OCI-LY7 (cell line): ENCODE measurements at regions not wholly inside any gene's neighbourhood (a gene's known extent, or its start where the extent isn't known, plus 50 kb on each side); places are given as distances from the start of the nearest gene placed in this dataset.

Experiments used
- BruUV-seq: library from RNA; stranded (reverse); fragments of 400-500 nt; replicated peaks from 2 replicates; lab custom pipeline; 2021; lab: Mats Ljungman, UMichigan
- CTCF ChIA-PET: fragments of 300-600 bp; sonication (Branson Sonifier 250); formaldehyde crosslinking; loops from one replicate; lab custom pipeline; 2022; ENCODE audit warnings: antibody characterized with exemption; ENCODE audit not compliant: unreplicated experiment; lab: Charles Lee
- POLR2A ChIA-PET: fragments of 300-600 bp; sonication (Branson Sonifier 250); formaldehyde crosslinking; loops from one replicate; lab custom pipeline; 2022; ENCODE audit warnings: antibody characterized with exemption; lab: Charles Lee
- DNase-seq: peaks from one replicate; pipeline ENCODE4 v3.0.0-alpha.2; 2015; ENCODE audit warnings: low spot score
- H2AFZ ChIP-seq: fragments of 200-600 bp; sonication (generic), shearing (Covaris generic); 2 replicates; pipeline ENCODE4 v1.6.1; 2014; ENCODE audit warnings: mild to moderate bottlenecking, antibody characterized with exemption, low read length, moderate library complexity
- H3K27ac ChIP-seq: fragments of 200-600 bp; sonication (generic); 2 replicates; pipeline ENCODE4 v1.5.1; 2014; ENCODE audit warnings: mixed run types, low read depth, mild to moderate bottlenecking, moderate library complexity, low read length, inconsistent platforms; ENCODE audit not compliant: poor library complexity, severe bottlenecking
- H3K36me3 ChIP-seq: fragments of 200-600 bp; sonication (generic); 2 replicates; pipeline ENCODE4 v1.6.1; 2014; ENCODE audit warnings: mild to moderate bottlenecking, antibody characterized with exemption, low read length, moderate library complexity, mixed read lengths; ENCODE audit not compliant: insufficient read depth
- H3K4me1 ChIP-seq: fragments of 200-600 bp; sonication (generic); 2 replicates; pipeline ENCODE4 v1.5.1; 2014; ENCODE audit warnings: mild to moderate bottlenecking, low read length; ENCODE audit not compliant: insufficient read depth, poor library complexity, severe bottlenecking
- H3K4me2 ChIP-seq: fragments of 200-600 bp; sonication (generic); 2 replicates; pipeline ENCODE4 v1.6.1; 2014; ENCODE audit warnings: mild to moderate bottlenecking, low read length
- H3K4me3 ChIP-seq: fragments of 200-600 bp; sonication (generic); 2 replicates; pipeline ENCODE4 v1.5.1; 2014; ENCODE audit warnings: mild to moderate bottlenecking, low read depth, low read length; ENCODE audit not compliant: poor library complexity, severe bottlenecking
- H3K79me2 ChIP-seq: fragments of 200-600 bp; sonication (generic); 2 replicates; pipeline ENCODE4 v1.6.1; 2016; ENCODE audit warnings: low read depth, mild to moderate bottlenecking, low read length, moderate library complexity, mixed read lengths; ENCODE audit not compliant: insufficient read depth
- H3K9me2 ChIP-seq: fragments of 200-600 bp; sonication (generic); 2 replicates; pipeline ENCODE4 v1.6.1; 2016; ENCODE audit warnings: mild to moderate bottlenecking, low read length, mixed read lengths; ENCODE audit not compliant: insufficient read depth
- H3K9me3 ChIP-seq: fragments of 200-600 bp; sonication (generic); 2 replicates; pipeline ENCODE4 v1.6.1; 2014; ENCODE audit warnings: mild to moderate bottlenecking, mixed run types, low read length, mixed read lengths
- H4K20me1 ChIP-seq: fragments of 200-600 bp; sonication (generic); 2 replicates; pipeline ENCODE4 v1.6.1; 2014; ENCODE audit warnings: mild to moderate bottlenecking, antibody characterized with exemption, low read length, moderate library complexity, mixed read lengths; ENCODE audit not compliant: insufficient read depth
- CTCF ChIP-seq: fragments of 200-600 bp; sonication (generic); conservative IDR thresholded peaks from 2 replicates; pipeline ENCODE4 v1.5.1; 2014; ENCODE audit warnings: mild to moderate bottlenecking, antibody characterized with exemption, low read length, moderate library complexity, mixed read lengths
- EZH2phosphoT487 ChIP-seq: fragments of 200-600 bp; sonication (generic); IDR thresholded peaks from 2 replicates; pipeline ENCODE4 v1.6.1; 2018; ENCODE audit warnings: low read depth, borderline replicate concordance, mild to moderate bottlenecking, mixed run types, antibody characterized with exemption, low read length, moderate library complexity, mixed read lengths
- intact Hi-C: fragments of 100-400 bp; cut with micrococcal nuclease; formaldehyde crosslinking; loops from one replicate; pipeline ENCODE4 v1.10.0; 2022; ENCODE audit not compliant: unreplicated experiment

GRCh38 chr6:9521152-9521530 is 893.7 kb downstream of the TFAP2A start:
- no peaks in the 10 kb centered on the region for H3K9me2 ChIP-seq
- H2AFZ ChIP-seq = no peak overlapping the region
- no peaks in the 10 kb centered on the region for H3K9me3 ChIP-seq
- no peaks in the 10 kb centered on the region for H3K4me1 ChIP-seq
- CTCF ChIA-PET = no interaction called here
- H3K79me2 ChIP-seq = no peaks in the 10 kb centered on the region
- TF ChIP-seq CTCF = no peak
- no peak for TF ChIP-seq EZH2phosphoT487
- H3K36me3 ChIP-seq = no peaks in the 10 kb centered on the region
- H3K27ac ChIP-seq = no peak overlapping the region
- no TSS peak for BruUV-seq
- no peak overlapping the region for H3K4me3 ChIP-seq
- H3K4me2 ChIP-seq = no peak overlapping the region
- POLR2A ChIA-PET = no interaction called here
- H4K20me1 ChIP-seq = no peaks in the 10 kb centered on the region
- intact Hi-C loops = no loop called here
- no peak for DNase-seq

- H3K4me3 ChIP-seq = no peak overlapping the region
- no peak overlapping the region for H3K27ac ChIP-seq
- H4K20me1 ChIP-seq = no peaks in the 10 kb centered on the region
- no peaks in the 10 kb centered on the region for H3K9me3 ChIP-seq
- BruUV-seq = no TSS peak
- ChIA-PET POLR2A (no interaction called here), CTCF (no interaction called here)
- H3K9me2 ChIP-seq = no peaks in the 10 kb centered on the region
- no peaks in the 10 kb centered on the region for H3K79me2 ChIP-seq
- H3K4me2 ChIP-seq = no peak overlapping the region
- no peak for TF ChIP-seq CTCF
- no peak for TF ChIP-seq EZH2phosphoT487
- intact Hi-C loops = no loop called here
- DNase-seq = no peak
- H3K36me3 ChIP-seq = no peaks in the 10 kb centered on the region
- H2AFZ ChIP-seq = no peak overlapping the region
- H3K4me1 ChIP-seq = no peaks in the 10 kb centered on the region
Observed at GRCh38 chr6:9520417-9521151, 894.3 kb downstream of the TFAP2A start.

- Histone ChIP-seq H3K9me2 (no peaks in the 10 kb centered on the region), H3K79me2 (no peaks in the 10 kb centered on the region), H3K27ac (no peak overlapping the region), H4K20me1 (no peaks in the 10 kb centered on the region), H3K9me3 (no peaks in the 10 kb centered on the region), H3K4me3 (no peak overlapping the region), H2AFZ (no peak overlapping the region), H3K4me1 (no peaks in the 10 kb centered on the region), H3K36me3 (no peaks in the 10 kb centered on the region), H3K4me2 (no peak overlapping the region)
- BruUV-seq = no TSS peak
- intact Hi-C loops = no loop called here
- ChIA-PET POLR2A (no interaction called here), CTCF (no interaction called here)
- TF ChIP-seq CTCF = no peak
- TF ChIP-seq EZH2phosphoT487 = no peak
- no peak for DNase-seq
Observed at GRCh38 chr6:9518431-9518830, 896.4 kb downstream of the TFAP2A start.
